ENCODE measurements at regions not wholly inside any gene's neighbourhood (a gene's known extent, or its start where the extent isn't known, plus 50 kb on each side); places are given as distances from the start of the nearest gene placed in this dataset.

- no peak for DNase-seq (ENCODE audit: low read depth in 2 of 2, low spot score in 1 of 2)
Measured at GRCh38 chrX:121102101-121102500, 54.7 kb downstream of the GLUD2 start.

GRCh38 chrX:121103381-121103780 is 56.0 kb downstream of the GLUD2 start:
- DNase-seq (ENCODE audit: low read depth in 2 of 2, low spot score in 1 of 2), result no peak

- DNase-seq (ENCODE audit: low read depth in 2 of 2, low spot score in 1 of 2), result no peak
Measured at GRCh38 chrX:121106484-121107235, 59.2 kb downstream of the GLUD2 start.

GRCh38 chrX:121109986-121110385 is 62.6 kb downstream of the GLUD2 start:
- no peak for DNase-seq (ENCODE audit: low read depth in 2 of 2, low spot score in 1 of 2)

GRCh38 chrX:121110536-121110935 is 63.1 kb downstream of the GLUD2 start:
- no peak for DNase-seq (ENCODE audit: low read depth in 2 of 2, low spot score in 1 of 2)

- DNase-seq (ENCODE audit: low read depth in 2 of 2, low spot score in 1 of 2), result no peak
Measured at GRCh38 chrX:121114691-121115090, 67.3 kb downstream of the GLUD2 start.

- no peak for DNase-seq (ENCODE audit: low read depth in 2 of 2, low spot score in 1 of 2)
Measured at GRCh38 chrX:121120690-121121605, 73.5 kb downstream of the GLUD2 start.

GRCh38 chrX:121122332-121122731 is 74.9 kb downstream of the GLUD2 start:
- DNase-seq (ENCODE audit: low read depth in 2 of 2, low spot score in 1 of 2), result no peak

- DNase-seq (ENCODE audit: low read depth in 2 of 2, low spot score in 1 of 2), result no peak
Measured at GRCh38 chrX:121128925-121129877, 81.8 kb downstream of the GLUD2 start.

- DNase-seq (ENCODE audit: low read depth in 2 of 2, low spot score in 1 of 2), result no peak
Measured at GRCh38 chrX:121132675-121133074, 85.3 kb downstream of the GLUD2 start.

- no peak for DNase-seq (ENCODE audit: low read depth in 2 of 2, low spot score in 1 of 2)
Measured at GRCh38 chrX:121135488-121136207, 88.2 kb downstream of the GLUD2 start.

- DNase-seq (ENCODE audit: low read depth in 2 of 2, low spot score in 1 of 2), result no peak
Measured at GRCh38 chrX:121146059-121146628, 98.7 kb downstream of the GLUD2 start.

- no peak for DNase-seq (ENCODE audit: low read depth in 2 of 2, low spot score in 1 of 2)
Measured at GRCh38 chrX:121150217-121150616, 102.8 kb downstream of the GLUD2 start.

GRCh38 chrX:121151293-121151692 is 103.9 kb downstream of the GLUD2 start:
- DNase-seq (ENCODE audit: low read depth in 2 of 2, low spot score in 1 of 2), result no peak

- no peak for DNase-seq (ENCODE audit: low read depth in 2 of 2, low spot score in 1 of 2)
Measured at GRCh38 chrX:121154858-121155404, 107.5 kb downstream of the GLUD2 start.

- DNase-seq (ENCODE audit: low read depth in 2 of 2, low spot score in 1 of 2), result no peak
Measured at GRCh38 chrX:121160987-121161386, 113.6 kb downstream of the GLUD2 start.

- DNase-seq (ENCODE audit: low read depth in 2 of 2, low spot score in 1 of 2), result no peak
Measured at GRCh38 chrX:121161501-121161933, 114.1 kb downstream of the GLUD2 start.

- DNase-seq (ENCODE audit: low read depth in 2 of 2, low spot score in 1 of 2), result no peak
Measured at GRCh38 chrX:121163443-121163842, 116.0 kb downstream of the GLUD2 start.

GRCh38 chrX:121165930-121166359 is 118.5 kb downstream of the GLUD2 start:
- DNase-seq (ENCODE audit: low read depth in 2 of 2, low spot score in 1 of 2), result no peak
